ENCODE measurements at regions not wholly inside any gene's neighbourhood (a gene's known extent, or its start where the extent isn't known, plus 50 kb on each side); places are given as distances from the start of the nearest gene placed in this dataset.

GRCh38 chr6:134521116-134521501 lies 203.2 kb upstream of the SGK1 start:
- TF ChIP-seq CTCF (IDR thresholded peaks at IDR 0.05) (no peak), POLR2A (IDR thresholded peaks at IDR 0.05) (no peak)

All from right lobe of liver (tissue), 4 donors.